ENCODE measurements at regions not wholly inside any gene's neighbourhood (a gene's known extent, or its start where the extent isn't known, plus 50 kb on each side); places are given as distances from the start of the nearest gene placed in this dataset.

- no peak for DNase-seq
Measured at GRCh38 chr1:87636198-87636892, 307.7 kb downstream of the LMO4 start.

- no peak for DNase-seq
Measured at GRCh38 chr1:87638636-87639035, 310.0 kb downstream of the LMO4 start.

GRCh38 chr1:87641996-87642395, 313.3 kb downstream of the LMO4 start:
- DNase-seq = no peak

GRCh38 chr1:87642581-87643221, 314.0 kb downstream of the LMO4 start:
- no peak for DNase-seq

GRCh38 chr1:87644033-87644578, 315.4 kb downstream of the LMO4 start:
- DNase-seq = no peak

- no peak for DNase-seq
Measured at GRCh38 chr1:87644579-87645190, 316.0 kb downstream of the LMO4 start.

- no peak for DNase-seq
Measured at GRCh38 chr1:87647430-87648177, 318.9 kb downstream of the LMO4 start.

- no peak for DNase-seq
Measured at GRCh38 chr1:87648323-87649119, 319.8 kb downstream of the LMO4 start.

GRCh38 chr1:87650306-87650705, 321.6 kb downstream of the LMO4 start:
- DNase-seq = no peak

- DNase-seq = no peak
Measured at GRCh38 chr1:87652176-87652575, 323.5 kb downstream of the LMO4 start.

GRCh38 chr1:87665151-87665550, 336.5 kb downstream of the LMO4 start:
- no peak for DNase-seq

- no peak for DNase-seq
Measured at GRCh38 chr1:87666681-87667080, 338.0 kb downstream of the LMO4 start.

- DNase-seq = no peak
Measured at GRCh38 chr1:87669674-87670073, 341.0 kb downstream of the LMO4 start.

- no peak for DNase-seq
Measured at GRCh38 chr1:87673309-87673708, 344.6 kb downstream of the LMO4 start.

- DNase-seq = no peak
Measured at GRCh38 chr1:87673748-87674147, 345.1 kb downstream of the LMO4 start.

GRCh38 chr1:87674791-87675190, 346.1 kb downstream of the LMO4 start:
- DNase-seq = no peak

GRCh38 chr1:87678266-87678665, 349.6 kb downstream of the LMO4 start:
- DNase-seq = no peak

- DNase-seq = no peak
Measured at GRCh38 chr1:87682565-87682964, 353.9 kb downstream of the LMO4 start.

GRCh38 chr1:87683196-87683956, 354.7 kb downstream of the LMO4 start:
- no peak for DNase-seq

GRCh38 chr1:87684194-87684593, 355.5 kb downstream of the LMO4 start:
- no peak for DNase-seq

GRCh38 chr1:87684713-87685205, 356.1 kb downstream of the LMO4 start:
- DNase-seq = no peak
